T-helper 1 cell (primary cell): ENCODE measurements at regions not wholly inside any gene's neighbourhood (a gene's known extent, or its start where the extent isn't known, plus 50 kb on each side); places are given as distances from the start of the nearest gene placed in this dataset.
"Not testable (repeated sequence)": the region's sequence is repeated elsewhere in the genome, so short reads cannot be mapped to it uniquely, and the experiment has no call there.

Source experiments
- DNase-seq, 5 donors: peaks; one replicate each; pipeline ENCODE4 v3.0.0-alpha.2; 2012 to 2020

DNA sequence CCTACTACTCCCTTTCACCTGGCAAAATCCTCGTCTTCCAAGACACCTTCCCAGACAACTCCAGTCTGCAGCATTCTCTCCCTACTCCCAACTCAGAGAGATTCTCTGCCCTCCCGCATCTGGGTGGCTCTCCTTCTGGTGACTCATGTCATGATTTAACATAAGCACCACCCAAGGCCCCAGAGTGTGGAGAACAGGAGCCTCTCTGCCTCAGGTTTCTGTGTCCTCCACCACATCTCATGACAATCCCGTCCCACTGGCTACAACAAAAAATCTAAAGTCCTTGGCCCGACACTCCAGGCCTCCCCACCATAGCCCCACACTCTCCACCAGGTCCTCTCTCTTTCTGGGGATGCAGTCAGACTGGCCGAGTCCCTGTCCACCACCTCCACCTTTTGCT lies 197.1 kb downstream of the BCL11A start:
- no peak for DNase-seq

DNA sequence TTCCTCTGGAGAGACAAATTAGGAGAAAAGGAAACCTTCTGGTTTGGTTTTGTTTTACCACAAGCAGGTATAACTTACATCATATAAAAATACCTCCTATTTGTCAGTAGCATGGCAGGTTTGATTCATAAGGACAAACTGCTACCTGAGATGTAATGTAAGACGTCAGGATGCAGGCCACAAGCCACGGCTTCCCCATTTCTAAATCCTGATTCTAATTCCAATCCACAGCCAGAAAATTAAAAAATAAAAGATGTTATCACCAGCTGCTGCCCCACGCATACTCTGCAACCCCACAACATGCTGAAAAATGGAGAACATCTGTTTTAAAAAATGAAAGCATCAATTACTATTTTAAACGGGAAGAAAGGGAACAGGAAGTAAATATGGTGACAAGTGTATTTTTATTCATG lies 197.6 kb downstream of the BCL11A start:
- DNase-seq, result no peak

DNA sequence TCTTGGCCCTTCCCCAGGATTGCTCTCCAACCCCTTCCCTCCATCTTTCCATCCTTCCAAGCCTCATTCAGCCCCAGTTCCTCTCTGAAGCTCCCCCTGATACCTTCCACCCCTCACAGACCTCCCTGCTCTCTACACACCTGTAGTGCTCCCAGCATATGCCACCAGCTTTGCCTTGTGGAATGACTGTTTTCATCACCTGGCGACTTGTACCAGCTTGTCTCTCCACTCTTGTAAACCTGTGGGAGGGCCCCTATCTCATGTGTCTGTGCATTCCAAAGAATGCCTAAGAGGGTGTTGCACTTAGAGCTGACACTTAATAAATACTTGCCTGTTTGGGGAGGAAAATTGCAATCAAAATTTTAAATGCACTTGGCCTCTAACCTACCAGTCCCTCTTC lies 198.7 kb downstream of the BCL11A start:
- no peak for DNase-seq

DNA sequence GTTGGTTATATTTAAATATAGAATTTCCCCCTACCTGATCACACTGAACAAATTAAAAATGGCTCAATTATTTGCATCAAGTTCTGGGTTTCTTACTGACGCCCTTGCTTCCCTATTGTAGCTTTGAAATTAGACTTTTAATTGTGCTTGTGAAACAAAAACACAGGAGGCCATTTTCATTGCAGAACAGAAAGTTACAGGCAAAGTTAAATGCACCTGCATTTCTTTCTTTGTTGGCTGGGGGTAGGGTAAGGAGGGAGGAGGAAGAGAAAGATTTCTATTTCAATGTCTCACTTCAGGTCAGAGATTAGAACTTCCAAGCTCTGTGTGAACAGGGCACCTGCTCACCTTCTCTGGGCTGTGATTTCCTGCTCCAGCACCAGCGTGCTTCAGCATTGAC lies 199.6 kb downstream of the BCL11A start:
- DNase-seq, result no peak

DNA sequence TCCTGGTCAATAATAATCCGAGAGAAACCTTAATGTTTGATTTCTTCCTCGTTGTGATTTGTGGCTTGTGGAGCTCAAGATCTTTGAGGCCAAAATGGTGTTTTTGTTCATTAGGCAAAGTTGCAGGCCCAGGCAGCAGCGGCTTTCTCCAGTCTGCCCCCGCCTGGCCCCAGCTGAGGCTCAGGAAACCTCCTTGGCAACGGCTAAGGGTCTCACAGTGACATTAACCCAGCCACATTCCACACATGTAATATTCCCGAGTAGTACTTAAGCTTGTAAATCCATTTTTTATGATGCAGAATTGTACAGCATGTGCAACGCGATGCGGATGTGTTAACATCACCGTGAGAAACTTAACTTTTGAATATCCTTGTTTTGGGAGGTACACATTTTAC lies 200.1 kb downstream of the BCL11A start:
- DNase-seq, result no peak

DNA sequence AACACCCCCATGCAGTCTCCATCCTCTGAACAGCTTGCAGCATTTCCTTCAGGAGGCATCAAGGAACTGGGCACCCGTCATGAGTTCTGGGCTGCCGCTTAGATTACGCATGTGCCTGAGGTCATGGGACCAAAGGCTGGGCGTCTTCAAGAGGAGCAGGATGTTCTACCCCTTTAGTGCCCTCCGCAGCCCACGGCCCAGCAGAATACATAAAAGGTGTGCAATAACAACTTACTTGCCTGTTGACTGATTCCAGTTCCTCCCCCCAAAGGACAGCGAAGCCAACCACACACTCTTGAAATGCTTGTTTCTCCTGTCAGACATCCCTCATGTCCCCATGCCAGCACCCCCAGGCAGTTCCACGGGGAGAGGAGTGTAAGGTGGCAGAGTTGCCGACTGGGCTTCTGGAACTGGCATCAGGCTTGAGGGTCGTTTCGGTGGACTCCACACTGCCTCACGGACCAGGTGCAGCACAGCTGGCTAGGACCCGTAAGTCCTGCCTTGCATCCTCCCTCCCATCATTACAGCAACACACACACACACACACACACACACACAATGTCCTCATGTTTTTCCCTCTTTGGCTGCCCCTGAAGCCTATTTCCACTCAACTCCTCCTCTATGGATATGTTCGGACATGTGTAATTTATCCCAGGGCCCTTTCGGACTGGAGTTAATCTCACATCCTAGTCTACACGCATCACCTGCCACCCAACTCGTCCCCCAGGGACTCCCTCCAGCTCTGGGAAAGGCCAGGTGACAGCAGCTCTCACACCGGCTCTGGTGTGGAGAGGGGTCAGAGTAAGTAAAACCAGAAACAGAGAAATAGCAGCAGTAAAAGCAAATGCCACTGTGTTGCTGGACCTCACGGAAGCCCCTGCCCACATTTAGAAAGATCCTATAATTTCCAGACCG lies 200.7 kb downstream of the BCL11A start:
- no peak for DNase-seq

DNA sequence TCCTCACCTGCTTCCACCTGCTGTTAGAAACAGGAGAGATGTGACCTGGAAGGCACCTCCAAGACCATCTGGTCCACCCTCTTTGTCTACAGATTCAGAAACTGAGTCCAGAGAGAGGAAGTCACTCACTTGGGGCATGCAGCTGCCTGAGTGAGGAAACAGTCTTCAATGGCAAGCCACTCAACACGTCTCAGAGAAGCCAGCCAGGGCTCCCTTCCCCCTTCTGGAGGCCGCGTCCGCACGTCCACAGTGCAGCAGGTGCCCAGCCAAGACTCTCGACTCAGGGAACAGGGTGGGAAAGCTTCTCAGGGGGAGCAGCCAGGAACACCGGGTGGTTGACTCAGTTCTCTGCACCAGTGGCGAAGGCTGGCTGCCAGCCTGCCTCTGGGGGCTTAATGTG lies 201.7 kb downstream of the BCL11A start:
- DNase-seq, result no peak

DNA sequence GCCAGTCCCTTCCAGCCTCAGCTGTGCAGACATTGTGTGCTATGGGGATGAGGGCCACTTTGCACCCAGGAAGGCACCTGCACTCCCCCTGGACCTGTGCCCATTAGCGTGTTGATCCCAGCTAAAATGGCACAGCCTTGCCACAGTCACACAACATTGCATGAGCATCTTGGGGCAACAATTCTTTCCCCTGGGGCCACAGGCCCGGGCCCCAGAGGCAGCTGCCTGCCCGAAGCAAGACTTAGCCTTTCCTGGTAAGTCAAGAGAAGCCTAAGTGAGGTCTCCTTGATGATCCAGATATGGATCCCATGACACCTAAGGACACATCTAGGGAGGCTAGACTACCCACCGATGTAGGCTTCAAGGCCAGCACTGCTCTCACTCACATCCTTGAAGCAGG lies 202.1 kb downstream of the BCL11A start:
- no peak for DNase-seq

DNA sequence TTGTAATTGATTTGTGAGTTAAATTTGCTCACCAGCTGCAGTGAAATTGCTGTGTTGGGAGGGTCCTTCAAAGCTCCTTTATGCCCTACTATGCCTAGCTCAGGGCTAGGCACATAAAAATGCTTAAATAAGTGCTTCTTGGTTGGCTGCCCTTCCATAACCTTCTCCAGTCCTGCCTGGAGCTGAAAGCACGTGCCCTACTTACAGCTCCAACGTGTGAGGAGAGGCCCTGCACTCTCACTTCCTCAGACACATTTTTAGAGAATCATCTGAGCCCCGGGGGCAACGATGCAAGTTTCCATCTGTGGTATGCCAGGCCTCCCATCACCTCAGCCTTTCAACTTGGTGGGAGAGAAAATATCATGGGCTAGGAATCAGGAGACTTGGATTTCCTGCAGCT lies 202.7 kb downstream of the BCL11A start:
- DNase-seq, result no peak

DNA sequence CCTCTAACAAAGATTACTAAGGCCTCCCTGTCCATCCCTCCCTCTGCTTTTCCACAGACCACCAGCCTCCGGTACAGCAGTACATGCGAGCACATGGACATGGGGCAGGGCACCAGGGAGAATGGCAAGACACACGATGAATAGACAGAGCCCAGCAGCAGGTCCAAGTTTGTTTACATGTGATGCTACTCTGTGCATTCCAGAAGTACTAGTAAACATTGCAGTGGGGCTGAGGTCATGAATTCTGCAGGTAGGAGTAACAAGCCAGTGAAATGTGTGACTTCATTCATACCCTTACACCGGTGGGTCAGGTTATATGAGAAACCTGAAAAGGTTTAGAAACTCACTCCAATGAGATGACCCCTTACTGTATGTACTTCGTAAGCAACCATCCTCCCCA lies 205.7 kb downstream of the BCL11A start:
- no peak for DNase-seq

DNA sequence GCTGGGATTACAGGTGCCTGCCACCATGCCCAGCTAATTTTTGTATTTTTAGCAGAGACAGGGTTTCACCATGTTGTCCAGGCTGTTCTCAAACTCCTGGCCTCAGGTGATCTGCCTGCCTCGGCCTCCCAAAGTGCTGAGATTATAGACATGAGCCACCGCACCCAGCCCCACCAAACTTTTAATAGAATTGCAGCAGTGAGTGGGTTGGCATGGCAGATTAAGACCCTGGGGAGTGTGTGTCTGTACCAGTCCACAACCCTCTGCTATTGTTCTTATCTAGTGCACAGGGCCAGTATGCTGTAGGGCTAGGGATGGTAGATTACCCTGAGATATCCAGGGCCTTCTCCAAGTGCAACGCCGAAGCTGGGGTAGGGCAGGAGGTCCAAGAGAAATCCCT lies 211.0 kb downstream of the BCL11A start:
- DNase-seq, result not testable (repeated sequence)

DNA sequence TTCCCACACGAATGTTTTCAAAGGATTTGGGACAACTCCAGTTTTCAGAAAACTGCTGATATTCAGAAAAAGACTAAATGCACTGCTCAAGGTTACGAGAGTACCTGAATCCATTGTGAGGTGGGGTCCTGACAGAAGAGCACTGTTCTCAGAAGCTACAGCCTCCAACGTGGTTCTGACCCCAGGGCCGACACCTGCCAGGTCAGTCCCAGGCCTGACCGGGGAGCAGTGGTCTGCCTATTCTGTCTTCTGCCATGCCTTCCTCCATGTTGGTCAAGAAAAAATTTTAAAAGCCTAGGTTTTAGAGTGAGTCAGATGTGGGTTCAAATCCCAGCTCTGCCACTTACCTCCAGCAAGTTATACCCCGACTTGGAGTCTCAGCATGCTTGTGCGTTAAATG lies 212.3 kb downstream of the BCL11A start:
- DNase-seq, result no peak

DNA sequence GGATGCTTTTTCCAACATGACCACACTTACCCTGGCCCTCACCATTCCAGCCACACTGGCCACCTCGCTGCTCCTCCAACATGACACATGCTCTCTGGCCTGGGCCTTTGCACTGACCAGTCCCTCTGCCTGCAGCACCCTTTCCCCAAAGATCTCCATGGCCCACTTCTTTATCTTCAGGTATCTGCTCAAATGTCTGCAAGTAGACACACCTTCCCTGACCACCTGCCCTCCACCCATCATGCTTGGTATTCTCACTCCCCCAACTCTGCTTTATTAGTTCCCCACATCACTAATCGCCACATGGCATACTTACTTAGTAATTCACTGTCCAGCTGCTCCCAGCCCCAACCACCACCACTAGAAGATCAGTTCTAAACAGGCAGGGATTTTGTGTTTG lies 214.2 kb downstream of the BCL11A start:
- DNase-seq, result no peak

DNA sequence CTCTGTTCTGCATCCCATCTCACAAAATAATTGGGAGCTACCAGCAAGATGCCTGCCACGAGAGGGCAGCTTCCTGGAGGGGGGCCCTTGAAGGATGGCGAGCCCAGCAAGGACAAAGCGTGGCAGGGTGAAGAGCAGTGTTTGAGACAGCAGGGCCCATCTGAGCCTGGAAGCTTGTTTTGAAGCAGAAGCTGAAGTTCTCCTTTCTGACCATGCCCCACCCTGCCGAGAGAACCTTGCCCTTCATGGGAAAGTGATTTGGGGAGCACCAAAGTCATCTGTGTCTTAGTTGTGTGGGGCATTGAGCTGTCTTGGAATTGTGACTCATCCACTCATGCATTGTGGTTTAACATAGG lies 216.3 kb downstream of the BCL11A start:
- DNase-seq, result no peak

DNA sequence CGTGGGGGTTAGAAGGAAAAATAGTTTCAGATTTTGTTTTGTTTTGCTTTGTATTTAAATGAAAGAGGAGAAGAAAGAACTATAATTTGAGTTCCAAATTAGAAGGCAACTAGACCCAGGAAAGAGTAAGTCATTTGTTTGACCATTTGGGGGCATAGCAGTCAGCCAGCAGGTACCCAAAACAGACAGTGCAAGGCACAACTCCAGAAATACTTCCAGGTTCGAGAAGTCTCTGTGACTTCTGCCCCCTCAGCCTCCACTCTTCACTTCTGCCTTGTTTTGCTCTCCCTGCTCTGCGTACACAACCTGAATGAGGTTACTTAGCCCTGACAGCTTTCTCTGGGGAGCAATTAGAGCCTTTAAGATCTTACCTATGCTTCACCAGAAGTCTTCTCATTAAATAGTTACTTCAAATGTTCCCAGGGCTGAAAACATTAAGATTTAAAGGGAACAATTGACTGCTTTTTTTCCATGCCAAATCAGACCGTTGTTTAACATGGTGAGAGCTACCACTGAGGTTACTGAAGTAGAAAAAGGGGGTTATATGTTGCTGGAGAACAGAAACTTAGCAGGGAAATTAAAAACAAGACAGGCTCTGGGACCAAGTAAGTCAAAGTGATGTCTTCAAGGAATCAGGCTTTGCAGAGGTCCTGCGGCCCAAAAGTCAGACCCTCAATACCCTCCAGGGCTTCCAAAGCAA lies 216.9 kb downstream of the BCL11A start:
- no peak for DNase-seq

DNA sequence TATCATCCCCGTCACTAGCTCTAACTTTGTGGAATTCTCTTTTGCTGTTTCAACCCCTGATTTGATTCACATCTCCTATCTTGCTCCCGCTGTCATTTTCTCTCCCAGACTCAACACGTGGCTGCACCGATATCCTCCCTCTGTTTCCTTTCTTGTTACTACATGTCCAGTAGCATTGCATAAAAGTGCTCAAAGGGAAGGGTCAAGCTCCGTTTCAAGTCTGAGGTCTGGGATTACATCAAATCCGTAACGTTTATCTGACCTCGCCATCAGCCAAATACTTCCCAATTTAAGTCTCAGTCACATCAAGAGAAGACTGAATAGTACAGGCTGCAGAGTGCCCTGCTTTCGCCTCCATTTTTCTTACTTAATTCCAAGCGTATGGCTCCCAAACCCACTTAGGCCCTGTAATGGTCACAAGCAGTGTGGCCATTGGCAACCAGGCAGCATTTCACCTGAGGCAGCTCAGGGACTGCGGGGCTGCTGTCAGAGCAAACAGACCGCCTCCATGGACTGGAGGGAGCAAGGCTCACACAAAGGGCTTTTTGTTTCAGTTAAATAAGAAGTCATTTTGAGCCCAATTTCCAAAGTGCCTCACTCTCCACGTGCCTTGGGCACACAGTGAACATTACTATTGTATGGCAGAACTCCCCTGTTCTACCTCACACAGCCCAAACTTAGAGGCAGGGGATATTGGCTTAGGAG lies 217.8 kb downstream of the BCL11A start:
- no peak for DNase-seq

DNA sequence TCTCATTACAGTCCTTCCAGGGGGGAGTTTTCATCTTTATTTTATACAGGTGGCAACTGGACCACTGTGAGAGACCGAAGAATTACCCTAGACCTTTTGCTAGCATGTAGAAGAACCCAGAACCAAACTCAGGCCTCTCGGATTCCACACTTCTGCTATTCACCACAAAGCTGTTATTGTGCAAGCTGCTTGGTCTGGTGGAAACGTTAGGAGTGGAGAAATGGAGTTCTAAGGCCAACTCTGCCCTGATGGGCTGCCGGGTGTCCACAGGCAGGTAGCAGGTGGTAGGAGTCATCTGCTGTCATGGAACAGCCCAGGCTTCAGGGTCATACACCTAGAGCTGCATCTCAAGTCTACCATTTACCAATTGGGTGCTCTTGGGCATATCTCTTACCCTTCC lies 218.8 kb downstream of the BCL11A start:
- no peak for DNase-seq

DNA sequence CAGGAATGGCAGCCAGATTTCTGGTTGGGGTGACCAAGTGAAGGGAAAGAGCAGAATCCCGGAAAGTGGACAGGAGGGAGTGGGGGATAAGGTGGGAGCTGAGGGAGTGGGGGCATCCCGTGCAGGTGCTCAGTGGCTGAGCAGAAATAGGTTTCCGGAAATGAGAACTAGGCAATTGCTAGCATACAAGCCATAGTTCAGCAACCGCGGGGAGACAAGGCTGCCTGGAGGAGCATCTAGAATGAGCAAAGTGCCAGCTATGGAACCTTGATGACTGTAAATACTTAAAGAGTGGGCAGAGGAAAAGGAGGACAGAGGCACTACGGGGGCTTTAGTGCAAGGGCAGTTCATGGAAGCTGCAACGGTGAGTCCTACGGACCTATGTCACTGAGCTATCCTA lies 220.2 kb downstream of the BCL11A start:
- DNase-seq, result no peak

DNA sequence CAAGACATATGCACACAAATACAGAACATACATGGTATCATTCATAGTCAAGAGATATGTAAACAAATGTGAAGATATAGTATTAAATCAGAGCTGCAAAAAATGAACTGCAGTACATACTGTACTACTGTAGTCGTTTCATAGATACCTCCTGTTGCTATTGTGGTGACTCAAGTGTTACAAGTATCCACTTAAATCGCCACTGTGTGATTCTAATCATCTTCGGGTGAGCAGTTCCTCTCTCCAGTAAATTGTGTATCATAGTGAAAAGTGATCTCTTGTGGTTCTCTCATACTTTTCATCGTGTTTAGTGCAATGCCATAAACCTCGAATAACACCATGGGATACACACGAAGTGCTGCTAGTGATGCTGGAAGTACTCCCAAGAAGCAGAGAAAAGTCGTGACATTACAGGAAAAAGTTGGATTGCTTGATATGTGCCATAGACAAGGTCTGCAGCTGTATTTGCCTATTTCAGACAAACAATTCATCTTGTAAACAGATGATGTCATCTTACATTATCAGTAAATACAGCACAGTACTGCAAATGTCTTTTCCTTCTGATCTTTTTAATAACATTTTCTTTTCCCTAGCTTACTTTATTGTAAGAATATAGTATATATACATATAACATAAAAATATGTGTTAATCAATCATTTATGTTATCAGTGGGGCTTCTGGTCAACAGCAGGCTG lies 222.2 kb downstream of the BCL11A start:
- no peak for DNase-seq

DNA sequence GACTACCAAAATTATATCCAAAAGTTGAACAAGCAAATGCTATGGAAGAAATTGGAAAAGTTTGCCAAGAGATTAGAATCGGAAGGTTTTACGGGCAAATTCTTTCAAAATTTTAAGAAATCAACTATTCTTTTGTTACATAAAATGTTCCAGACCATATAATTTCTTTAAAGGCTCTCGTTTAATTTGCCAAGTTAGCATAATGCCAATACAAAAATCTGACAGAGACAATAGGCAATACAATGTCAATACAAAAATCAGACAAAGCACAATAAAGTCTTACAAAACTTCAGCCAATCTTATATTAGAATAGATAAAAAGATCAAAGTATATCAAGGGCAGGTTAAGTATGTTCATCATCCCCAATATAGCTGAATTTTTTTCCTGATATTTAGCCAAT lies 224.2 kb downstream of the BCL11A start:
- DNase-seq, result no peak

DNA sequence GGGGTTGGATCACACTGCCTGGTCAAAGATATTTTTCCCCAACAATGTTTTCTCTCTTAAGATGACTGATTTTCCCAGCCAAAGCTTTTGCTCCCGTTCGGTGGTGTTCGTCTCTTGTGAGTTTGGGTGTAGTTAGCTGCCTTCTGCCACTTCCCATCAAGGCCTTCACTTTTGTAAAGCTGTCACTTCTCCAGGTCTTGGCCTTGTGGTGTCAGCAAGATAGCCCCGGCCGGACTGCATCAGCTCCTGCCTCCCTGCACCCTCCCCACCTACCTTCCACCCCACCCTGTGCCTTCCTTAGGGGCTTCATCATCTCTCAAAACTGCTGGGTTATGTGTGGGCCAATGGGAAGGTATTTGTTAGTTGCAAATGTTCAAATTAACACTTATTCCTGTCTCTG lies 228.9 kb downstream of the BCL11A start:
- no peak for DNase-seq

DNA sequence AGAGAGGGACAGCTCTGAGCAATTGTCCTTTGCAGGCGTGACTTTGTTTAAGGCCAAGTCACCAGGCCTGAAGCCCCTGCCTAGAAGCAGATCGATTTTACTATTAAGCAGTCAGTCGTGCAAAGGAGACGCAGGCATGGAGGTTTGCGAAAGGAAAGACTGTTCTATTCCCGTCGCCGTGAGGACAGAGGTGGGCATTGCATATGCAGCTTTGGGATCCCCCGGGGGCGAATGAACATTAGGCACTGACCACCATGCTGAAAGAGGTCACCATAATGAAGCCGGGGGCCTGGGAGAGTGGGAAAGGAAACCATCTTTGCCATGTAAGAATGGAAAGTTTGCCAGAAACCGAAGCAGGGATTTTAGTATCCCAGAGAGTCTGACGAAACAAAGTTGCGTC lies 231.6 kb downstream of the BCL11A start:
- no peak for DNase-seq

DNA sequence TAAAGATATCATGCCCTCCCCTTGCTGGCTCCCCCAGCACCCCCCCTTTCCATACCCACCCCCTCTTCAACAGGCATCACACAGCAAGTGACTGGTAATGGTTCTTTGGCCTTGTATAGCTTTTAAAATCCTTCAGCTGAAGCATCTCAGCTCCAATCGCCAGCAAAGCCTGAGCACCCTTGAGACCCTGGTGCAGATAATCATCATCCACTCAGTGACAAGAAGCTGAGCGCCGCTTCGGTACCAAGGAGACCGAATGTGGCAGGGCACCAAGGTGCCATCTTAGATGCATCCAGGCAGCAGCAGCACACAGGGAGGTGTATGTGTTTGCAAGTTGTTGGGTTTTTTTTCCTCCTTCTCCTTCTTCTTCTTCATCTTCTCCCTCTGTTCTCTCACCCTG lies 232.7 kb downstream of the BCL11A start:
- no peak for DNase-seq
